A673 (cell line): ENCODE measurements at regions not wholly inside any gene's neighbourhood (a gene's known extent, or its start where the extent isn't known, plus 50 kb on each side); places are given as distances from the start of the nearest gene placed in this dataset.

ENCODE experiments used
- BruUV-seq: library from RNA; stranded (reverse); fragments of 400-500 nt; replicated peaks from 2 replicates; lab custom pipeline; 2021; lab: Mats Ljungman, UMichigan
- CTCF ChIA-PET: fragments of 300-600 bp; sonication (Branson Sonifier 250); formaldehyde crosslinking; loops from one replicate; lab custom pipeline; 2022; ENCODE audit warnings: antibody characterized with exemption; lab: Charles Lee
- POLR2A ChIA-PET: fragments of 300-600 bp; sonication (Branson Sonifier 250); formaldehyde crosslinking; loops from one replicate; lab custom pipeline; 2022; ENCODE audit warnings: antibody characterized with exemption; ENCODE audit not compliant: low non-redundant PET; lab: Charles Lee
- DNase-seq: peaks from one replicate; pipeline ENCODE4 v3.0.0-alpha.2; 2015; ENCODE audit warnings: low spot score
- H3K27ac ChIP-seq: fragments of 200-600 bp; sonication (generic); 2 replicates; pipeline ENCODE4 v1.5.1; 2016; ENCODE audit warnings: mixed run types, low read depth, mild to moderate bottlenecking, mixed read lengths, antibody characterized with exemption, low read length; ENCODE audit not compliant: poor library complexity, severe bottlenecking
- H3K27me3 ChIP-seq: fragments of 200-600 bp; sonication (generic); replicated peaks from 2 replicates; pipeline ENCODE4 v1.6.1; 2017; ENCODE audit warnings: mixed run types, low read depth, mild to moderate bottlenecking, mixed read lengths, antibody characterized with exemption, low read length; ENCODE audit not compliant: insufficient read depth, poor library complexity
- H3K36me3 ChIP-seq: fragments of 200-600 bp; sonication (generic); 2 replicates; pipeline ENCODE4 v1.6.1; 2016; ENCODE audit warnings: mixed run types, mild to moderate bottlenecking, mixed read lengths, antibody characterized with exemption, low read length; ENCODE audit not compliant: insufficient read depth, poor library complexity, severe bottlenecking
- H3K4me1 ChIP-seq: fragments of 200-600 bp; sonication (generic); 2 replicates; pipeline ENCODE4 v1.6.1; 2017; ENCODE audit warnings: mixed run types, mild to moderate bottlenecking, mixed read lengths, antibody characterized with exemption, low read length; ENCODE audit not compliant: insufficient read depth, poor library complexity, severe bottlenecking
- H3K4me3 ChIP-seq: fragments of 200-600 bp; sonication (generic); 2 replicates; pipeline ENCODE4 v1.5.1; 2016; ENCODE audit warnings: low read depth, mixed run types, mild to moderate bottlenecking, mixed read lengths, low read length; ENCODE audit not compliant: poor library complexity, severe bottlenecking
- H3K9me3 ChIP-seq: fragments of 200-600 bp; sonication (generic); 2 replicates; pipeline ENCODE4 v1.6.1; 2016; ENCODE audit warnings: mixed run types, low read depth, mild to moderate bottlenecking, mixed read lengths, antibody characterized with exemption, low read length; ENCODE audit not compliant: poor library complexity, severe bottlenecking
- EZH2 ChIP-seq: fragments of 200-600 bp; sonication (generic); IDR thresholded peaks from 2 replicates; pipeline ENCODE4 v1.6.1; 2017; ENCODE audit warnings: borderline replicate concordance, low read depth, mild to moderate bottlenecking, mixed read lengths, antibody characterized with exemption, low read length; ENCODE audit not compliant: poor library complexity, severe bottlenecking
- intact Hi-C: fragments of 100-400 bp; cut with micrococcal nuclease; formaldehyde crosslinking; loops from one replicate; pipeline ENCODE4 v1.10.0; 2022; ENCODE audit not compliant: unreplicated experiment
- TF ChIP-seq, protein P1 (sequence below): fragments of 300-800, 200-600 bp; sonication (generic); conservative IDR thresholded peaks from 2 replicates; pipeline ENCODE4 v1.5.1; 2017; ENCODE audit warnings: low read depth, mild to moderate bottlenecking, antibody characterized with exemption, low read length, moderate library complexity, mixed read lengths

DNA sequence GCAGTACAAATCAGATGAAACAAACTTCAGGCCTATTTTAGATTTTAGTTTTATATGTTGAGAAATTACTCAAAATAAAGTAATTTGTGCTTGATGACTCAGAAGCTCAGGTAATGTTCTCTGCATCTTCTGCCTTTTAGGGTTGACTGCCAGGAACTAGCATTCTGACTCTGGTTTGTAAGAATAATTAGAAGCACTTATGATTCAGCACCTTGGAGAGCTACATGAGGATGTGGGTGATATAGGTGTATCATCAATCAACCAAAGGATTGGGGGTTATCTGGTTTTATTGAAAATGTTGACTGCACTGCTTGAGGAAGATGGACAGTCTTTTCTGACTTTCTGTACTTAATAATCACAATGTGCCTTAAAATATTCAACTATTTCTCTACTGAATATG, 118.7 kb upstream of the SGCD start:
- no TSS peak for BruUV-seq
- Histone ChIP-seq H3K9me3 (peaks cover 5% of the 10 kb centered on the region), H3K36me3 (no peaks in the 10 kb centered on the region), H3K4me1 (no peaks in the 10 kb centered on the region), H3K27ac (no peak overlapping the region), H3K27me3 (no peaks in the 10 kb centered on the region), H3K4me3 (no peak overlapping the region)
- ChIA-PET POLR2A (no interaction called here), CTCF (no interaction called here)
- DNase-seq, result no peak
- intact Hi-C loops, result no loop called here
- TF ChIP-seq, protein P1, sequence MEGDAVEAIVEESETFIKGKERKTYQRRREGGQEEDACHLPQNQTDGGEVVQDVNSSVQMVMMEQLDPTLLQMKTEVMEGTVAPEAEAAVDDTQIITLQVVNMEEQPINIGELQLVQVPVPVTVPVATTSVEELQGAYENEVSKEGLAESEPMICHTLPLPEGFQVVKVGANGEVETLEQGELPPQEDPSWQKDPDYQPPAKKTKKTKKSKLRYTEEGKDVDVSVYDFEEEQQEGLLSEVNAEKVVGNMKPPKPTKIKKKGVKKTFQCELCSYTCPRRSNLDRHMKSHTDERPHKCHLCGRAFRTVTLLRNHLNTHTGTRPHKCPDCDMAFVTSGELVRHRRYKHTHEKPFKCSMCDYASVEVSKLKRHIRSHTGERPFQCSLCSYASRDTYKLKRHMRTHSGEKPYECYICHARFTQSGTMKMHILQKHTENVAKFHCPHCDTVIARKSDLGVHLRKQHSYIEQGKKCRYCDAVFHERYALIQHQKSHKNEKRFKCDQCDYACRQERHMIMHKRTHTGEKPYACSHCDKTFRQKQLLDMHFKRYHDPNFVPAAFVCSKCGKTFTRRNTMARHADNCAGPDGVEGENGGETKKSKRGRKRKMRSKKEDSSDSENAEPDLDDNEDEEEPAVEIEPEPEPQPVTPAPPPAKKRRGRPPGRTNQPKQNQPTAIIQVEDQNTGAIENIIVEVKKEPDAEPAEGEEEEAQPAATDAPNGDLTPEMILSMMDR, result no peak
- no peak for TF ChIP-seq EZH2

DNA sequence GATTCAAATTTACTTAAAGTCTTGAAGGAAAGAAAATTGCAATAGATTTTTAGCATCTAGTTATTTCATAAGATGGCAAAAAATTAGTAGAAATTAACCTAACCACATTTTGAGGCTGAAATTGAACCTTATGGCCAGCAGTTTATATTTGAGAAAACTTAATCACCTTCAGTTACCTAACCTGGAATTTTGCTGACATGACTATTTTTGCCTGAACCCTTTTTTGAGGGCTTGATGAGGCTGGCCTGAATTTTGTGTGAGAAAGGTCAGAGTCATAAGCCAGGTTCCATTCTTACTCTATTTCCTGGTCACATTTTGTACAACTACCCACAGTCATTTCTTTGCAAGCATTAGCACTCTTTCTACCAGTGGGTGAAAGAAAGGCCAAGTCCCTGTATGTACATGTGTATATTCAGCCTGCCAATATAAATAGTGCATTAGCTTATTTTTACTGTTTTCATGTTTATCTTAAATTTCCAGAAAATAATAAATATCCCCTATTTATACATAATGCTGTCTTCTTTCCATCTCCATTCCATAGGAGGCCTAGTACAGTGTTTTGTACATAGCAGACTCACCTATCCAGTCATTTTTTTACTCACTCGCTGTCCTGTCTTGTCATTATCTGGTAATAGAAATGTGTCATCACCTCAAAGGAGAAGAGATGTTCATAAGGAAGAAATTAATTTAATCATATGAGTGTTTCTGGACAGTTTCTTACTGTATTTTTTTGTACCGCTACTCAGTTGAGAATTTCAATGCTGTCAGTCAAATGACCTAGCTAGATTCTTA, 108.4 kb upstream of the SGCD start:
- no peak for DNase-seq
- TF ChIP-seq EZH2, result no peak
- TF ChIP-seq, protein P1, result no peak
- H3K9me3 ChIP-seq, result no peaks in the 10 kb centered on the region
- no TSS peak for BruUV-seq
- no peak overlapping the region for H3K27ac ChIP-seq
- CTCF ChIA-PET, result no interaction called here
- intact Hi-C loops, result no loop called here
- POLR2A ChIA-PET, result no interaction called here
- H3K4me3 ChIP-seq, result no peak overlapping the region
- no peaks in the 10 kb centered on the region for H3K36me3 ChIP-seq
- no peaks in the 10 kb centered on the region for H3K4me1 ChIP-seq
- H3K27me3 ChIP-seq, result no peaks in the 10 kb centered on the region

DNA sequence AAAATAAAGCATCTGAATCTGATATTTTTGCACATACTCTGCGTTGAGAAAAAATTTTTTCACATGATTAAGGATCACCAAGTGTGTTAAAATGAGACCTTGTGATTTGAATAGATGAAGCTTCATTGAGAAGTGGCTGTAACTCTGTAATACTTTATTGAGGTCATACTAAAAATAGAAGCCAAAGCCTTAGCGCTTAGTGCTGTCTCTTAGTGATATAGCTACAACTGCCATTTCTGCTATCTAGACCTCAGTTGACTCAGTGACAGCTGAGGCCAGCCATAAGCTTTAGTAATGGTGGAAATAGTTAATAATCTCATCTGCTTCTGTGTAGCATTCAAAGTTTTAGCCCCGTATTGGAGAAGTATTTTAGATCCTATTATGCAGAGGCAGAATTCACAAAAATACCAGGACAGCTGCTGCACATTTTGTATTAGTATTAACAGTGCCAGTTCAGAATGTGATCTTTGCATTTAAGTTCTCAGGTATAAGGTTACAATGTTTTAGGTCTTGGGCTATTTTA, 107.4 kb upstream of the SGCD start:
- POLR2A ChIA-PET, result no interaction called here
- no peak overlapping the region for H3K27ac ChIP-seq
- intact Hi-C loops, result no loop called here
- CTCF ChIA-PET, result no interaction called here
- H3K4me1 ChIP-seq, result no peaks in the 10 kb centered on the region
- DNase-seq, result no peak
- H3K9me3 ChIP-seq, result no peaks in the 10 kb centered on the region
- BruUV-seq, result no TSS peak
- no peaks in the 10 kb centered on the region for H3K36me3 ChIP-seq
- no peak overlapping the region for H3K4me3 ChIP-seq
- no peaks in the 10 kb centered on the region for H3K27me3 ChIP-seq
- TF ChIP-seq, protein P1, result no peak
- no peak for TF ChIP-seq EZH2
